H1 (cell line): ENCODE measurements at regions not wholly inside any gene's neighbourhood (a gene's known extent, or its start where the extent isn't known, plus 50 kb on each side); places are given as distances from the start of the nearest gene placed in this dataset.

Experiments used
- CTCF ChIA-PET: fragments of 300-600 bp; sonication (Branson Sonifier 250); formaldehyde crosslinking; loops from one replicate; lab custom pipeline; 2021; ENCODE audit not compliant: partially characterized antibody; lab: Charles Lee
- POLR2A ChIA-PET: fragments of 300-600 bp; sonication (Branson Sonifier 250); formaldehyde crosslinking; loops from one replicate; lab custom pipeline; 2021; ENCODE audit warnings: inconsistent platforms; ENCODE audit not compliant: partially characterized antibody; lab: Charles Lee
- DNase-seq, 2 experiments: peaks; one replicate each; pipeline versions ENCODE4 v3.0.0 to v3.0.0-alpha.2; 2010 to 2022; ENCODE audit warnings: low spot score in 2 of 2, low read depth in 1 of 2, mixed read lengths in 1 of 2
- FAIRE-seq: peaks from 2 replicates; lab custom pipeline; 2011; peaks lifted over from hg19 to GRCh38; lab: Jason Lieb, UNC
- H2AFZ ChIP-seq: 2 replicates; pipeline ENCODE4 v1.8.1; 2012; ENCODE audit warnings: low read length, inconsistent platforms
- H2AK5ac ChIP-seq: 2 replicates; pipeline ENCODE4 v1.6.1; 2013; ENCODE audit warnings: low read depth, low read length
- H2BK120ac ChIP-seq: replicated peaks from 2 replicates; pipeline ENCODE3; 2013; ENCODE audit warnings: low read depth, low read length, inconsistent platforms
- H2BK12ac ChIP-seq: 2 replicates; pipeline ENCODE4 v1.6.1; 2013; ENCODE audit warnings: low read depth, low read length
- H2BK15ac ChIP-seq: 2 replicates; pipeline ENCODE4 v1.6.1; 2013; ENCODE audit warnings: low read length
- H2BK20ac ChIP-seq: 2 replicates; pipeline ENCODE4 v1.6.1; 2013; ENCODE audit warnings: low read length
- H2BK5ac ChIP-seq: 2 replicates; pipeline ENCODE4 v1.6.1; 2013; ENCODE audit warnings: low read depth, low read length
- H3K14ac ChIP-seq: 2 replicates; pipeline ENCODE4 v1.6.1; 2013; ENCODE audit warnings: inconsistent platforms; ENCODE audit not compliant: insufficient read length
- H3K18ac ChIP-seq: 2 replicates; pipeline ENCODE4 v1.6.1; 2013; ENCODE audit warnings: low read length; ENCODE audit errors: extremely low read depth
- H3K23ac ChIP-seq: 2 replicates; pipeline ENCODE4 v1.6.1; 2013; ENCODE audit warnings: inconsistent platforms; ENCODE audit not compliant: insufficient read length
- H3K23me2 ChIP-seq: 2 replicates; pipeline ENCODE4 v1.6.1; 2013; ENCODE audit warnings: low read depth, low read length
- H3K27ac ChIP-seq: 2 replicates; pipeline ENCODE4 v1.6.1; 2011; ENCODE audit warnings: low read depth, low read length, inconsistent platforms
- H3K27me3 ChIP-seq, 4 experiments: replicated peaks in 1 of 4; 1 replicate in 1 of 4; 2 replicates in 3 of 4; pipeline versions ENCODE4 v1.6.1 to v1.8.1; 2011 to 2013; ENCODE audit warnings: low read length in 3 of 4, mild to moderate bottlenecking in 3 of 4, inconsistent platforms in 2 of 4, mixed read lengths in 2 of 4, moderate library complexity in 1 of 4; ENCODE audit not compliant: control insufficient read depth in 3 of 4, insufficient read depth in 3 of 4; ENCODE audit errors: extremely low read depth in 1 of 4
- H3K36me3 ChIP-seq, 4 experiments: 2 replicates each; pipeline versions ENCODE4 v1.6.1 to v1.8.1; 2011 to 2013; ENCODE audit warnings: mild to moderate bottlenecking in 4 of 4, low read length in 3 of 4, moderate library complexity in 2 of 4, control low read depth in 1 of 4, inconsistent platforms in 1 of 4; ENCODE audit not compliant: insufficient read depth in 4 of 4, control insufficient read depth in 2 of 4
- H3K4ac ChIP-seq: replicated peaks from 2 replicates; pipeline ENCODE3; 2013; ENCODE audit warnings: low read length, low read depth, mixed read lengths, inconsistent platforms; ENCODE audit not compliant: insufficient read length
- H3K4me1 ChIP-seq, 4 experiments: replicated peaks in 1 of 4; 1 replicate in 1 of 4; 2 replicates in 3 of 4; pipeline versions ENCODE4 v1.6.1 to v1.8.1; 2011 to 2013; ENCODE audit warnings: low read length in 3 of 4, inconsistent platforms in 2 of 4, mixed read lengths in 1 of 4; ENCODE audit not compliant: insufficient read depth in 4 of 4, control insufficient read depth in 3 of 4
- H3K4me2 ChIP-seq, 2 experiments: 2 replicates each; pipeline versions ENCODE4 v1.6.1 to v1.8.1; 2011 to 2013; ENCODE audit warnings: low read depth in 2 of 2, low read length in 2 of 2, control low read depth in 1 of 2, inconsistent platforms in 1 of 2, mild to moderate bottlenecking in 1 of 2; ENCODE audit not compliant: insufficient read depth in 1 of 2
- H3K4me3 ChIP-seq, 4 experiments: fragments of 200-600, 300-600 bp in 1 of 4; sonication (generic), shearing (Covaris generic), sonication (Bioruptor Twin) in 1 of 4; 2 replicates each; pipeline versions ENCODE4 v1.5.1 to v1.8.1; 2011 to 2016; ENCODE audit warnings: low read length in 4 of 4, low read depth in 3 of 4, control low read depth in 2 of 4, inconsistent platforms in 2 of 4, mild to moderate bottlenecking in 2 of 4, mixed read lengths in 1 of 4, moderate library complexity in 1 of 4; ENCODE audit not compliant: insufficient read depth in 2 of 4; ENCODE audit errors: extremely low read depth in 1 of 4
- H3K56ac ChIP-seq: replicated peaks from 2 replicates; pipeline ENCODE3; 2013; ENCODE audit warnings: low read depth, mild to moderate bottlenecking, mixed read lengths, low read length, inconsistent platforms; ENCODE audit not compliant: insufficient read length
- H3K79me1 ChIP-seq: 2 replicates; pipeline ENCODE4 v1.6.1; 2013; ENCODE audit warnings: low read depth, low read length, control low read depth
- H3K79me2 ChIP-seq, 2 experiments: 2 replicates each; pipeline versions ENCODE4 v1.6.1 to v1.8.1; 2012 to 2013; ENCODE audit warnings: low read length in 2 of 2, mild to moderate bottlenecking in 2 of 2, inconsistent platforms in 1 of 2; ENCODE audit not compliant: insufficient read depth in 2 of 2, control insufficient read depth in 1 of 2
- H3K9ac ChIP-seq, 4 experiments: replicated peaks in 1 of 4; 1 replicate in 1 of 4; 2 replicates in 3 of 4; pipeline versions ENCODE4 v1.6.1 to v1.8.1; 2011 to 2013; ENCODE audit warnings: low read depth in 3 of 4, low read length in 3 of 4, control low read depth in 2 of 4, mild to moderate bottlenecking in 2 of 4, moderate library complexity in 2 of 4, inconsistent platforms in 1 of 4; ENCODE audit errors: extremely low read depth in 1 of 4
- H3K9me3 ChIP-seq, 2 experiments: 2 replicates each; pipeline versions ENCODE4 v1.6.1 to v1.8.1; 2012 to 2013; ENCODE audit warnings: mild to moderate bottlenecking in 2 of 2, moderate library complexity in 2 of 2, control low read depth in 1 of 2, inconsistent platforms in 1 of 2, low read depth in 1 of 2, low read length in 1 of 2, mixed read lengths in 1 of 2; ENCODE audit not compliant: insufficient read depth in 2 of 2
- H4K20me1 ChIP-seq, 2 experiments: replicated peaks in 1 of 2; 2 replicates each; pipeline versions ENCODE3 to v1.8.1; 2011 to 2013; ENCODE audit warnings: inconsistent platforms in 2 of 2, low read length in 2 of 2, mild to moderate bottlenecking in 1 of 2; ENCODE audit not compliant: insufficient read depth in 2 of 2, control insufficient read depth in 1 of 2
- H4K5ac ChIP-seq: 2 replicates; pipeline ENCODE4 v1.6.1; 2013; ENCODE audit warnings: low read length, low read depth, mixed read lengths, inconsistent platforms; ENCODE audit not compliant: insufficient read length
- H4K8ac ChIP-seq: 2 replicates; pipeline ENCODE4 v1.8.0; 2013; ENCODE audit warnings: mild to moderate bottlenecking, moderate library complexity, low read length, inconsistent platforms; ENCODE audit not compliant: insufficient read depth; ENCODE audit errors: extremely low read depth
- H4K91ac ChIP-seq: replicated peaks from 2 replicates; pipeline ENCODE3; 2013; ENCODE audit warnings: low read length, mixed read lengths, inconsistent platforms; ENCODE audit not compliant: insufficient read length
- CBX8 ChIP-seq: fragments of 300-800, 300-1000 bp; sonication (generic); IDR thresholded peaks from 2 replicates; pipeline ENCODE4 v1.7.1; 2016; ENCODE audit warnings: low read depth, low read length, borderline replicate concordance
- GTF2F1 ChIP-seq: IDR thresholded peaks from 2 replicates; pipeline ENCODE4 v1.6.1; 2012; ENCODE audit warnings: low read depth, low read length, improper control_type of control experiment, borderline replicate concordance
- NANOG ChIP-seq: IDR thresholded peaks from 2 replicates; pipeline ENCODE4 v1.6.1; 2011; ENCODE audit warnings: low read length, low read depth, mild to moderate bottlenecking, inconsistent platforms; ENCODE audit not compliant: insufficient read depth, poor library complexity, severe bottlenecking
- SIRT6 ChIP-seq: IDR thresholded peaks from one replicate; pipeline ENCODE4 v1.7.1; 2012; ENCODE audit warnings: low read length, inconsistent platforms
- TAF7 ChIP-seq: optimal IDR thresholded peaks from 2 replicates; pipeline ENCODE3; 2011; ENCODE audit warnings: low read depth, mild to moderate bottlenecking, inconsistent platforms, low read length, moderate library complexity, borderline replicate concordance
- TCF12 ChIP-seq: IDR thresholded peaks from 2 replicates; pipeline ENCODE4 v1.6.1; 2011; ENCODE audit warnings: low read depth, mild to moderate bottlenecking, low read length
- YY1 ChIP-seq: IDR thresholded peaks from 2 replicates; pipeline ENCODE4 v1.6.1; 2011; ENCODE audit warnings: low read depth, mild to moderate bottlenecking, low read length
- ZNF274 ChIP-seq: IDR thresholded peaks from 2 replicates; pipeline ENCODE4 v1.7.0; 2012; ENCODE audit warnings: low read length, borderline replicate concordance; ENCODE audit errors: extremely low read depth
- WGBS, 2 experiments: shearing (Covaris generic) in 1 of 2; methylation state at CpG; one replicate each; pipeline versions ENCODE4 v1.1.6 to v1.1.7; 2013 to 2015; ENCODE audit warnings: low lambda C conversion rate in 2 of 2, mixed read lengths in 2 of 2, inconsistent platforms in 1 of 2, low coverage in 1 of 2, missing lambda C conversion rate in 1 of 2; ENCODE audit not compliant: insufficient replicate concordance in 2 of 2, insufficient coverage in 1 of 2, insufficient read length in 1 of 2; ENCODE audit errors: extremely low coverage in 1 of 2, missing lambda C conversion rate in 1 of 2; 5-methylcytosine and 5-hydroxymethylcytosine counted together

- Histone ChIP-seq H3K79me1 (no peaks in the 10 kb centered on the region), H3K4me2 (no peak overlapping the region), H3K36me3 (no peaks in the 10 kb centered on the region), H3K9me3 (no peaks in the 10 kb centered on the region), H4K5ac (no peak overlapping the region), H3K4ac (no peak overlapping the region), H3K79me2 (no peaks in the 10 kb centered on the region), H2BK5ac (no peak overlapping the region), H3K23me2 (no peaks in the 10 kb centered on the region), H4K91ac (no peak overlapping the region), H2BK20ac (no peak overlapping the region), H2AK5ac (no peak overlapping the region), H4K20me1 (no peaks in the 10 kb centered on the region), H3K23ac (no peak overlapping the region), H3K4me3 (no peak overlapping the region), H3K4me1 (no peaks in the 10 kb centered on the region; a peak in 1 of 7 replicates), H3K14ac (no peak overlapping the region), H3K27ac (no peak overlapping the region), H2AFZ (no peak overlapping the region), H2BK120ac (no peak overlapping the region), H2BK12ac (peak overlapping the region; percentile 29; the same call in 1 of the 2 replicates), H3K56ac (no peak overlapping the region), H3K27me3 (no peaks in the 10 kb centered on the region; a peak in 1 of 7 replicates), H2BK15ac (no peak overlapping the region), H3K9ac (no peak overlapping the region), H3K18ac (no peak overlapping the region), H4K8ac (no peak overlapping the region)
- ChIA-PET CTCF (interaction anchor here (0.6 to 1.5 kb wide), 4 partner anchors 8 to 1912 kb away, joined by 3 to 14 read pairs (median 3); no protein-coding TSS in a partner anchor), POLR2A (no interaction called here)
- TF ChIP-seq TAF7 (no peak), YY1 (no peak), NANOG (no peak), GTF2F1 (no peak), CBX8 (no peak), ZNF274 (no peak), TCF12 (no peak), SIRT6 (no peak)
- DNase-seq (no peak), FAIRE-seq (no peak)
- 84% methylated on average over 5 of the region's 5 CpGs; no CpG with 5 or more reads in 1 of the 2 experiments for WGBS, 2 experiments
Measured at GRCh38 chr17:33936764-33937163, 318.3 kb upstream of the CCL2 start.
